Stimulated activated CD4-positive, alpha-beta T cell treated with anti-CD3 and anti-CD28 coated beads, TNF-alpha, amount 100 ng/mL, for 48 hours (primary cell): ENCODE measurements at regions not wholly inside any gene's neighbourhood (a gene's known extent, or its start where the extent isn't known, plus 50 kb on each side); places are given as distances from the start of the nearest gene placed in this dataset.

Source experiments
- DNase-seq, 3 donors: peaks; one replicate each; pipeline ENCODE4 v3.0.0-alpha.2; 2020; ENCODE audit warnings: low read depth in 3 of 3

GRCh38 chr2:217118559-217119284 is 258.9 kb upstream of the TNP1 start:
- DNase-seq, result no peak

DNA sequence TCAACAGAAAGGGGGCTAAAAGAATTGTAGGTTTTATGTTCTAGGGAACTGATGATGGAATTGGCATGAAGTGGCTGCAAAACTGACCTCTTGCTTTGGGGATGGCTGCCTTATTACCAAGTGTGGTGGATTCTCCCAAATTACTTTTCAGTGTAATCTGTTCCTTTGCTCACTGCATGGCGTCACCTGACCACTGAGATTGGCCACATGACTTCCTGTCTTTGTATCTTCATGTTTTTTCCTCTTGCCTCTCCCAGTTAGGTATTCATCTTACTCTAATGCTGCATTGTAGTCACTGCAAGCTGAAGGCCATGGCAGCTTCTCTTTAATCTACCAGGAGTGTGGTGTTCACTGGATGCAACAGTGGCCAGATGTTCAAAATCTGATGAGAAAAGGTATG is 257.7 kb upstream of the TNP1 start:
- no peak for DNase-seq

- no peak for DNase-seq
These were observed 256.7 kb upstream of the TNP1 start for GRCh38 chr2:217116610-217117009.

- no peak for DNase-seq
These were observed 254.3 kb upstream of the TNP1 start for GRCh38 chr2:217114117-217114516.

DNA sequence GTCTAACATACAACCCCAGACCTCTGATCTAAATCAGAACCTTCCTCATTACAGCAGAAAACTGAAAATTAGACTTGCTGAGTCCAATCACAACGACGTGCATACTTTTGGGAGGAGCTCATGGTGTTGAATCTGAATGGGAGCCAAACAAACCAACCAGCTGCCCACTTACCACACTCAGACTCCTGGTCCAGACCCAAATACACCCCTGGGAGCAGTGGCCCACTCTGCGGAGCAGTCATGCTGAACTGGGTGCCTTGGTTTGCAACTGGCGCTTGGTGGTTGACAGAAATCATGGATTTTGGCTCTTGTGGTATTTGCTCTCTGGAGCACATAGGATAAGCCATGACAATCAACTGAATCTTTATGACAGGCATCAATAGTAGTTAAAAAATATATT is 253.6 kb upstream of the TNP1 start:
- DNase-seq, result no peak

- DNase-seq, result no peak
These were observed 250.7 kb upstream of the TNP1 start for GRCh38 chr2:217110550-217110949.

DNA sequence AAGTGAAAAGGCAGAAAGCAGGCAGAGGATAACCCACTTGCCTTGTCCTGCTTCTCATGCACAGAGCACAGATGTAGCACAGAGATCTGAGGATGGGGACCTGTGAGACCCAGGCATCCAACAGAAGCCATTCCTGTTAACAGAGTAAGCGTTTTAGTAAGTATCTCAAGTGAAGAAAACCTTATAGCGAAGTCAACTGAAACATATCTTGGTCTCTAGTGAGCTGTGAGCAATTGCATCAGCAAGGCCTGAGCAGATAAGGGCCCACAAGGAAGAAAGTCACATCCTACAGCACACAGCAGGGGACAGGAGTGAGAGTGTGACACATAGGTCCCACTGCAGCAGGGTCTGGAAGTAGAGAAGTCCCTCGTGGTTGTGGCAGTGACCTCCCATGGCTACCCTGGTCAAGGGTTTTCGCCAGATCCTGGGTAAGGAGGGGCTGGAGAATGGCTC is 248.7 kb upstream of the TNP1 start:
- DNase-seq, result no peak

GRCh38 chr2:217108086-217108485 is 248.2 kb upstream of the TNP1 start:
- no peak for DNase-seq

DNA sequence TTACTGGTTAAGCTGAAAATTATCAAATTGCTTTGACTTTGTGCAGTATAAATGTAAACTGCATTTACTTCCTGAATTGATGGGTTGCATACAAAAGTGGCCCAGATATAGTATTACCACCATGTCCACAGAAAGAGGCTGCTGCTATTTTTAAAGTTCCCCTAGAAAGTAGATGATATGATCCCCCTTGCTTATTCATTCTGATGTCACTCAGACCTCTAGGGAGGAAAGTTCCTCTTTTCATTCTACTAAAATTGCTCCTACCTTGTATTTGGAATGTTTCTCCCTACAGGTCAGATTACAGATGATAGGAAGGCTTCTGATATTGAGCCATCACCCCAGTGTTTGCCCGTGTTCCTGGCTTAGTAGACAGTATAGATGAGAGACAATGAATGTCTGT is 247.6 kb upstream of the TNP1 start:
- no peak for DNase-seq

DNA sequence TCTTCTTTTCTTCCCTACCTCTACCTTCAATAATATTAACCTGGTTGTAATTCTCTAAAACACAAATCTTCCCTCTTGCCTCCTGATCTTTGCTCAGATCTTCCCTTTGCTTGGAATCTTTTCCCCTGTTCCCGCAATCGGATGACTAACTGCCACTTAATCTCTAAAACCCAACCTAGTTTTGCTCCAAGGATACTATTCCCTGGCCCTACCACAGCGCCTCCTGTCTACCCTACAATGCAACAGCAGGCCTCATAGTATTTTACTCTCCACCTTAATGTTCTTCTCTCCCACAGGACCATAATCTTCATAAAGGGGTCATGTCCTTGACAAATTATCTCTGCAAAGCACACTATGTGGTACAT is 246.8 kb upstream of the TNP1 start:
- no peak for DNase-seq

DNA sequence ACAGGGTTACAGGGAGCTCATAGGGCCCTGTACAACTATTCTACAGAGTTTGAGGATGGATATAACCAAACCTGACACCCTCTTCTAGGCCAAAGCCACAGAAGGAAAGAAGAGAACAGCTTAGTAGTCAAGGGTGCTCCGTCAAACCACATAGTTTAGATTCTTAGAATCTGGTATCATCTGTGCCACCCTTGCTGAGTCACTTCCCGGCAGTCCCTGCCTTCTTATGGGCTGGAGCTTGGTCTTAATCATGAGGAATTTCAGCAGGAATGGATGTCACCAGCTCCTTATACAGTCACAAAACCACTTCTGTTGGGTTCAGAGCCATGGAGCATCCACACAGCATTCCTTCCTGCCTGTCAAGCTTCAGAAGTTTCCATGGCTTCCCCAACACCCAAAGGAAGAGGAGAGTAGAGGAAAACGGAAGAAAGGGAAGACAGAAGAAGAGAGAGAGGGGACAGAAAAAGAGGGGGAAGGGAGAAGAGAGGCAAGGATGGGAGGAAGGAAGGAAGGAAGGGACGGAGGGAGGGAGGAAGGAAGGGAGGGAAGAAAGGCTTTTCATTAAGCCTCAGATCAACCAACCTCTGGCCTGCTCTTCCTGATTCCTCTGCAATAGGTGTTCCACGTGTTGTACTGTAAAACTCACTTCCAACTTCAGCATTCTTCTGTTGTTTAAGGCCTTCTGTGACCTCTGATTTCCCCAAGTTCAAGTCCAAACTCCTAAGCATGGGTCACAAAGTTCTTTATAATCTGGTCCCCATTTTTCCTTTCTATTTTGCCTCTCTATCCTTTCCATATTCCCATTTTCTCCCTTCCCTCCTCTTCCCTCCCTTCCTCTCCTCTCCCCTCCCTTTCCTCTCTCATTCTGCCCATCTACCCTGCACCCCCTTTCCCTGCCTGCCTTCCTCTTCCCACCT is 246.1 kb upstream of the TNP1 start:
- no peak for DNase-seq

GRCh38 chr2:217103752-217104545 is 244.1 kb upstream of the TNP1 start:
- DNase-seq, result no peak

- no peak for DNase-seq
These were observed 243.1 kb upstream of the TNP1 start for GRCh38 chr2:217102956-217103355.

DNA sequence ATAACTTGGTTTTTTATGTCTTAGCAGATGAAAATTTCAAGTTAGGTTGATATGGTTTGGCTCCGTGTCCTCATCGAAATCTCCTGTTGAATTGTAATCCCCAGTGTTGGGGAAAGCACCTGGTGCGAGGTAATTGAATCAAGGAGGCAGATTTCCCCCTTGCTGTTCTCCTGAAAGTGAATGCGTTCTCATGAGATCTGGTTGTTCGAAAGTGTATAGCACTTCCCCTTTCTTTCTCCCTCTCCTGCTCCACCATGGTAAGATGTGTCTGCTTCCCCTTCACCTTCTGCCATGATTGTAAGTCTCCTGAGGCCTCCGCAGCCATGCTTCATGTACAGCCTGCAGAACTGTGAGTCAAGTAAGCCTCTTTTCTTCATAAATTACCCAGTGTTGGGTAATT is 242.1 kb upstream of the TNP1 start:
- DNase-seq, result no peak

DNA sequence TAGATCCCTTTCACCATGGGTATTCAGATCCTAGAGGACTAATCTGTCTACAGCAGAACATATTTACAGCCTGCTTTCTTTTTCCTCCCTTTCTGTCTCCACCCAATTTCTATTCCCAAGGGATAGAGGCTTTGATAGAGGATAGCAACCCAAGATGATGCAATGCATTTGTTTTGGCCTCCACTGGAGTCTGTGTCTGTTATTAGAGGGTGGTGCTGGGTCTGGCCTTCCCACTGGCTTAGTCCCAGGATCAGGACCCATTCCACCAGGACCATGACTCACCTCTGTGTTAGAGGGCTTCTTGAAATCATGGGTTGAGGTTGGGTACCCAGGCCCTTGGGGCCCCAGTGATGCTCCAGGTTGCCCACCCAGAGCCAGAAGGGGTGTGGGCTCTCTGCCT is 239.7 kb upstream of the TNP1 start:
- DNase-seq, result no peak

DNA sequence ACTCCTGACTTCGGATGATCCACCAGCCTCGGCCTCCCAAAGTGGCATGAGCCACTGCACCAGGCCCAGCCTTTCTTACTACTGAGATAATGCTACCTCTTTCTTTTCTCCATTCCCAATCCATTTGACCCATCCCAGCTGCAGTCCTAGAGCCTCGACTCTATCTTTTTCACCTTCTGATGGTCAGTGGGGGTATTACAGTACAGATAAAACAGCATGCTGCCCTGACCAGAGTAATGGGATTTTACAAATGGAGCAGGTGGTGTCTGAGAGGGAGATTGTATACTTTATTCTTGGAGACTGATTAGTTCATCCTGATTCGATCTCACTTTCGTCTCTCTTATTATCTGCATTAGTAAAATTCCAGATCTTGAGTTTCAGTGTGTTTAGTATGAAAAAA is 238.6 kb upstream of the TNP1 start:
- no peak for DNase-seq

DNA sequence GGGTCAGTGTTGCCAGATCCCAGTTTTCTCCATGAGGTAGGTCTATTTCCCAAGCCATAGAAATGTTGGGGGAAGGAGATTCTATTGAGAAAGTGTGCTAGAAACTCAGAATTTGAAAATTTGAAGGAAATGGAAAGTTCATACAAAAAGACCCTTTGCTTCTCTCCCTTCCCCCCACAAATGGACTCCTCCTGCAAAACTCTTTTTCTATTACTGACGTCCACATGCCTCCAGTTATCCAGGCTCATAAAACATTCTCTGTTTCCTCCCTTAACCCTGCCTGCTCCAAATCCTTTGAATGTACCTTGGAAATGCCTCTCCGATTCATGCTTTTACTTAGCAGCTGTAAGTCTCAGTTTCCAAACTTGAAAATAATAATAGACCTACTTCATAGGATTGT is 237.5 kb upstream of the TNP1 start:
- DNase-seq, result no peak

- DNase-seq, result no peak
These were observed 236.8 kb upstream of the TNP1 start for GRCh38 chr2:217096474-217097225.

DNA sequence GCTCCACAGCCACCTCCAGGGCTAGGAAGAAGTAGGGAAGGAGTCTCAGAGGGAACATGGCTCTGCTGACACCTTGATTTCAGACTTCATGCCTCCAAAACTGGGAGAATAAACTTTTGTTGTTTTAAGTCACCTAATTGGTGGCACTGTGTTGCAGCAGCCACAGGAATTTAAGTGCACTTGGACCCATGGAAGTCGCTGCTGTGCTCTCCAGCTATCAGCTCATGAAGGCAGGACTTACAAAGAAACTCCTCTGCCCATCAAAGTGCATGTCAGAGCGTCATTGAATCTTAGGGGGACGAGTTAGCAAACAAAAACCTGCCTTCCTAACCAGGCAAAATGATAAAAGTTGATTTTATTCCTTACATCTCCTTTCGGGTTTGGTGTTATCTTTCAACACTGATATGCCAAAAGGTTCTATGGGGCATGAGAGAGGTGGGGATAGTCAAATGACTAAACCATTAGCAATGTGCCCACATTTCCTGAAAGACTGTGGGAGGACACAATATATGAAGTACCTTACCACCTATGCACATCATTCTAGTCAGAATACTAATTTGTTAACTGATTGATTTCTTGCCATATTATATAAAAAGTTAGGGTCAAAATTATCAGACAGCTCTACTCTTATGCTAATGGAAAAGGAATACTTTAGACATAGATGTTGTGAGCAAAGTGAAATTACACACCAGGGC is 235.8 kb upstream of the TNP1 start:
- DNase-seq, result no peak

DNA sequence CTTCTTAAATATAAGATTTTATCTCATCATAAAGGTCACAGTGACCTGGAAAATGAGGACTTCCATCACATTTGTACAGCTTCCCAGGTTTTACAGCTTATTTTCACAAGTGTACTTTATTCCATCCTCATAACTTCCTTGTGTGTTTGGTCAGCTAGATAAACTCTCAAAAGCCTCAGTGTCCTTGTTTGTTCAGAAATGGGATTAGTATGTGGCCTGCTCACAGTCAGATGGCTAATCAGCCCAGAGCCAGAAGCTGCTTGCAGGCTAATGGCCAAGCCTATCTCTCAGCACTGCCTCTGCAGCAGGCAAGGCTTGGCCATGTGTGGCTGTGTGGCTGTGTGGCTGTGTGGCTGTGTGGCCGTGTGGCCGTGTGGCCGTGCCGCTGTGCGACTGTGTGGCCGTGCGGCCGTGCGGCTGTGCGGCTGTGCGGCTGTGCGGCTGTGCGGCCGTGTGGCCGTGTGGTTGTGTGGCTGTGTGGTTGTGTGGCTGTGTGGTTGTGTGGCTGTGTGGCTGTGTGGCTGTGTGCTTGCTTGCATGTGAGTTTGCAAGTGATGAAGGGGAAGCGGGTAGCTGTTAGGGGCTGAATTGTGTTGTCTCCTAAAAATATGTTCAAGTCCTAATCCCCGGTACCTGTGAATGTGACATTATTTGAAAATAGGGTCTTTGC is 233.0 kb upstream of the TNP1 start:
- DNase-seq, result no peak
